OCI-LY3 (cell line): ENCODE measurements at regions not wholly inside any gene's neighbourhood (a gene's known extent, or its start where the extent isn't known, plus 50 kb on each side); places are given as distances from the start of the nearest gene placed in this dataset.

Source experiments
- H2AFZ ChIP-seq: fragments of 200-600, 300-600 bp; shearing (Covaris generic); 2 replicates; pipeline ENCODE4 v1.6.0; 2014; ENCODE audit warnings: antibody characterized with exemption, low read depth, low read length
- H3K27ac ChIP-seq: fragments of 200-600, 300-600 bp; sonication (generic); 2 replicates; pipeline ENCODE4 v1.5.1; 2014; ENCODE audit warnings: mild to moderate bottlenecking, low read length, moderate library complexity, mixed read lengths
- H3K27me3 ChIP-seq: fragments of 200-600, 300-600 bp; sonication (generic); 2 replicates; pipeline ENCODE4 v1.6.1; 2014; ENCODE audit warnings: low read depth, low read length, mixed read lengths
- H3K36me3 ChIP-seq: fragments of 200-600, 300-600 bp; sonication (generic); replicated peaks from 2 replicates; pipeline ENCODE3; 2014; ENCODE audit warnings: low read depth, low read length, mixed read lengths
- H3K4me1 ChIP-seq: fragments of 300-600, 200-600 bp; sonication (generic); 2 replicates; pipeline ENCODE4 v1.6.1; 2014; ENCODE audit warnings: low read length, mixed read lengths
- H3K4me2 ChIP-seq: fragments of 200-600, 300-600 bp; sonication (generic); 2 replicates; pipeline ENCODE4 v1.6.1; 2014; ENCODE audit warnings: low read length, mixed read lengths
- H3K4me3 ChIP-seq: fragments of 300-600, 200-600 bp; sonication (generic); 2 replicates; pipeline ENCODE4 v1.5.1; 2014; ENCODE audit warnings: antibody characterized with exemption, mild to moderate bottlenecking, low read length, moderate library complexity
- H3K79me2 ChIP-seq: fragments of 300-600, 200-600 bp; shearing (Covaris generic); 2 replicates; pipeline ENCODE4 v1.6.1; 2014; ENCODE audit warnings: mild to moderate bottlenecking, low read length, mixed read lengths
- H3K9ac ChIP-seq: fragments of 300-600, 200-600 bp; shearing (Covaris generic); 2 replicates; pipeline ENCODE4 v1.6.0; 2014; ENCODE audit warnings: mild to moderate bottlenecking, low read length, moderate library complexity
- H3K9me3 ChIP-seq: fragments of 200-600, 300-600 bp; shearing (Covaris generic); 2 replicates; pipeline ENCODE4 v1.6.1; 2014; ENCODE audit warnings: low read length, mixed read lengths; ENCODE audit not compliant: insufficient read depth
- H4K20me1 ChIP-seq: fragments of 200-600, 300-600 bp; sonication (generic); 2 replicates; pipeline ENCODE4 v1.6.1; 2016; ENCODE audit warnings: low read length, mixed read lengths; ENCODE audit not compliant: insufficient read depth
- EZH2phosphoT487 ChIP-seq: fragments of 200-600 bp; shearing (Covaris generic); IDR thresholded peaks from 2 replicates; pipeline ENCODE4 v1.6.1; 2018; ENCODE audit warnings: antibody characterized with exemption, mixed run types, low read depth
- TF ChIP-seq, protein P1 (sequence below): fragments of 200-600, 300-600 bp; sonication (generic); IDR thresholded peaks from 2 replicates; pipeline ENCODE4 v1.5.1; 2014; ENCODE audit warnings: antibody characterized with exemption, low read length, low read depth

DNA sequence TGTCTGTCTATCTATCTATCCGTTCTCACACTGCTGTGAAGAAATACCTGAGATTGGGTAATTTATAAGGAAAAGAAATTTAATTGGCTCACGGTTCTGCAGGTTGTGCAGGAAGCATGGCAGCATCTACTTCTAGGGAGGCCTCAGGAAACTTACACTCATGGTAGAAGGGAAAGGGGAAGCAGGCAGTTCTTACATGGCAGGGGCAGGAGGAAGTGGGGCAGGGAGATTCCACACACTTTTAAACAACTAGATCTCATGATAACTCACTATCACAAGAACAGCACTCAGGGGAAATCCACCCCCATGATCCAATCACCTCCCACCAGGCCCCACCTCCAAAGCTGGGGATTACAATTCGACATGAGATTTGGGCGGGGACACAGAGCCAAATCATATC, 105.3 kb downstream of the SLC10A2 start:
- Histone ChIP-seq H3K4me3 (no peak overlapping the region), H2AFZ (no peak overlapping the region; the same call in 1 of the 2 replicates), H3K9ac (no peak overlapping the region), H3K4me2 (no peak overlapping the region), H4K20me1 (no peaks in the 10 kb centered on the region), H3K27ac (no peak overlapping the region), H3K27me3 (no peaks in the 10 kb centered on the region), H3K36me3 (no peaks in the 10 kb centered on the region), H3K9me3 (no peaks in the 10 kb centered on the region), H3K4me1 (peaks cover 15% of the 10 kb centered on the region), H3K79me2 (no peaks in the 10 kb centered on the region)
- no peak for TF ChIP-seq EZH2phosphoT487
- TF ChIP-seq, protein P1, sequence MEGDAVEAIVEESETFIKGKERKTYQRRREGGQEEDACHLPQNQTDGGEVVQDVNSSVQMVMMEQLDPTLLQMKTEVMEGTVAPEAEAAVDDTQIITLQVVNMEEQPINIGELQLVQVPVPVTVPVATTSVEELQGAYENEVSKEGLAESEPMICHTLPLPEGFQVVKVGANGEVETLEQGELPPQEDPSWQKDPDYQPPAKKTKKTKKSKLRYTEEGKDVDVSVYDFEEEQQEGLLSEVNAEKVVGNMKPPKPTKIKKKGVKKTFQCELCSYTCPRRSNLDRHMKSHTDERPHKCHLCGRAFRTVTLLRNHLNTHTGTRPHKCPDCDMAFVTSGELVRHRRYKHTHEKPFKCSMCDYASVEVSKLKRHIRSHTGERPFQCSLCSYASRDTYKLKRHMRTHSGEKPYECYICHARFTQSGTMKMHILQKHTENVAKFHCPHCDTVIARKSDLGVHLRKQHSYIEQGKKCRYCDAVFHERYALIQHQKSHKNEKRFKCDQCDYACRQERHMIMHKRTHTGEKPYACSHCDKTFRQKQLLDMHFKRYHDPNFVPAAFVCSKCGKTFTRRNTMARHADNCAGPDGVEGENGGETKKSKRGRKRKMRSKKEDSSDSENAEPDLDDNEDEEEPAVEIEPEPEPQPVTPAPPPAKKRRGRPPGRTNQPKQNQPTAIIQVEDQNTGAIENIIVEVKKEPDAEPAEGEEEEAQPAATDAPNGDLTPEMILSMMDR, result no peak

DNA sequence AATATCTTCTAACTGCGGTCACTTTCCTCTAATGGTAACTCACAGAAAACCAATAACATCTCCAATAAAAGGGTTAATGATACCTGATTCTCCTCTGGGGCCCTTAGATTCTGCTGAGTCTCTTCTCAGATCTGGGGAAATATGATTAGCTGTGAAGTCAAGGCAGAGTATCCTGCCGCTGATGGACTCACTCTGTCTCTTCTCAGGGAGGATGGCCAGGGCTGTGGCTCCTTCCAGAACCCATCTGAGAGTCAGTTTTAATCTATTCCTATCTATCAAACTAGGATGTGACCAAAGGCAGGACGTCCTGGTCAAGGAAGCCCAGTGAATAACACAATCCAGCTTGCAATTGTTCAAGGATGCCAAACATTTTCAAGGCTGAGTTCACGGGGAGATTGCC, 109.8 kb downstream of the SLC10A2 start:
- Histone ChIP-seq H4K20me1 (no peaks in the 10 kb centered on the region), H3K79me2 (no peaks in the 10 kb centered on the region), H3K36me3 (no peaks in the 10 kb centered on the region), H3K9me3 (no peaks in the 10 kb centered on the region), H3K27ac (no peak overlapping the region), H3K27me3 (no peaks in the 10 kb centered on the region), H3K4me1 (peaks cover 8% of the 10 kb centered on the region), H3K4me3 (no peak overlapping the region), H3K9ac (no peak overlapping the region), H3K4me2 (no peak overlapping the region), H2AFZ (no peak overlapping the region)
- TF ChIP-seq, protein P1, result no peak
- TF ChIP-seq EZH2phosphoT487, result no peak

DNA sequence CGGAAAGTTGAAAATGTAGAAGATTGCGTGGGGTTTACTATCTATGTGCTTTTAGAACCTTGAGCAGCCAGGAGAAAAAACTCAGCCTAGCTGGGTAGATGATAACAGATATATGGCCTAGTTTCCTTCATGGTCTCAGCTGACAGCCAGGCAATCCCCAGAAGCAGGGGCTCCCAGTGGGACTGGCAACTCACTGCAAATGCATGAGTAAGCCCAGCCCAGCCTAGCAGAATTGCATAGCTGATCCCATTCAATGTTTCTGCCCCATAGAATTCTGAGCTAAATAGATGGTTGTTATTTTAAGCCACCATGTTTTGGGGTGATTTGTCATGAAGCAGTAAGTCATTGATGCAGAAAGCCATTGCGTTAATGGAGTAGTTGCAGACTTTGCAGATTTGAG, 108.5 kb downstream of the ERCC5 start:
- H3K9me3 ChIP-seq, result no peaks in the 10 kb centered on the region
- no peak overlapping the region for H2AFZ ChIP-seq

DNA sequence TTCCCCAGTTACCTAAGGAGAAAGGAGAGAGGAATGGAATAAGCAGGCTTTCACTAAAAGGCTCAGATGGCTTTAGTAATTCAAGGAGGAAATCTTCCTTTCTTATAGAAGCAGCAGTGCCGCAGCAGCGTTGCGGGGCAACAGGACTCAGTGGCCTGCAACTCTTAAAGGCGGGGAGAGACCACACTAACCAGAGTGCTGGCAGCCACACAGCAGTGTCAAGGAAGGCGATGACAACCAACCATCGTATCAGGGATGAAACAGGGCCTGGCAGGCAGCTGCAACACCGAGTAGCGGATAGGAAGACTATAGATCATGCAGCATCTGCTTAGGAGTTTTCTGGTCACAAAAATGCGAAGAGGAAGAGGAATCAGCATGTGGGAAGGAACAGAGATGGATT, 106.0 kb downstream of the ERCC5 start:
- no peaks in the 10 kb centered on the region for H3K27me3 ChIP-seq
- H3K27ac ChIP-seq, result no peak overlapping the region
- H3K4me1 ChIP-seq, result no peaks in the 10 kb centered on the region
- no peaks in the 10 kb centered on the region for H4K20me1 ChIP-seq
- no peak overlapping the region for H3K4me2 ChIP-seq
- no peak for TF ChIP-seq EZH2phosphoT487
- TF ChIP-seq, protein P1, result no peak
- H3K4me3 ChIP-seq, result no peak overlapping the region
- no peaks in the 10 kb centered on the region for H3K9me3 ChIP-seq
- no peaks in the 10 kb centered on the region for H3K79me2 ChIP-seq
- no peaks in the 10 kb centered on the region for H3K36me3 ChIP-seq
- no peak overlapping the region for H3K9ac ChIP-seq
- no peak overlapping the region for H2AFZ ChIP-seq

More for the DNA sequence above, 108.5 kb downstream of the ERCC5 start:
- Histone ChIP-seq H3K27ac (no peak overlapping the region), H3K9ac (no peak overlapping the region), H3K36me3 (no peaks in the 10 kb centered on the region), H3K27me3 (no peaks in the 10 kb centered on the region), H3K4me1 (no peaks in the 10 kb centered on the region), H4K20me1 (no peaks in the 10 kb centered on the region), H3K4me3 (no peak overlapping the region), H3K79me2 (no peaks in the 10 kb centered on the region), H3K4me2 (no peak overlapping the region)
- TF ChIP-seq EZH2phosphoT487, result no peak
- TF ChIP-seq, protein P1, result no peak
